ENCODE measurements at regions not wholly inside any gene's neighbourhood (a gene's known extent, or its start where the extent isn't known, plus 50 kb on each side); places are given as distances from the start of the nearest gene placed in this dataset.

- H3K27me3 ChIP-seq (ENCODE audit: insufficient read depth, low read depth, severe bottlenecking), result peaks cover 14% of the 10 kb centered on the region
- no peak for DNase-seq
- no peaks in the 10 kb centered on the region for H3K9me3 ChIP-seq (ENCODE audit: severe bottlenecking)
- H3K27ac ChIP-seq, result no peak overlapping the region
- no peak overlapping the region for H3K4me3 ChIP-seq (ENCODE audit: low read depth, low read length)
- no peaks in the 10 kb centered on the region for H3K36me3 ChIP-seq
- no peak for TF ChIP-seq CTCF (IDR thresholded peaks at IDR 0.05; ENCODE audit: low read depth, low read length)
These were observed 525.2 kb upstream of the GOT2 start for GRCh38 chr16:59259074-59259949.

- H3K9me3 ChIP-seq (ENCODE audit: severe bottlenecking), result no peaks in the 10 kb centered on the region
- H3K4me3 ChIP-seq (ENCODE audit: low read depth, low read length), result no peak overlapping the region
- H3K27ac ChIP-seq, result no peak overlapping the region
- TF ChIP-seq CTCF (IDR thresholded peaks at IDR 0.05; ENCODE audit: low read depth, low read length), result no peak
- H3K36me3 ChIP-seq, result no peaks in the 10 kb centered on the region
- DNase-seq, result no peak
- H3K27me3 ChIP-seq (ENCODE audit: insufficient read depth, low read depth, severe bottlenecking), result peaks cover 13% of the 10 kb centered on the region
These were observed 518.2 kb upstream of the GOT2 start for GRCh38 chr16:59252317-59252716.

GRCh38 chr16:59249011-59249410 is 514.9 kb upstream of the GOT2 start:
- H3K36me3 ChIP-seq, result no peaks in the 10 kb centered on the region
- 0 out of 2 replicates have a peak, but pooled peaks have one; percentile 5 for TF ChIP-seq CTCF (IDR thresholded peaks at IDR 0.05; ENCODE audit: low read depth, low read length)
- no peak overlapping the region for H3K4me3 ChIP-seq (ENCODE audit: low read depth, low read length)
- DNase-seq, result no peak
- H3K9me3 ChIP-seq (ENCODE audit: severe bottlenecking), result no peaks in the 10 kb centered on the region
- no peak overlapping the region for H3K27ac ChIP-seq
- H3K27me3 ChIP-seq (ENCODE audit: insufficient read depth, low read depth, severe bottlenecking), result peaks cover 12% of the 10 kb centered on the region

GRCh38 chr16:59242556-59242955 is 508.4 kb upstream of the GOT2 start:
- Histone ChIP-seq H3K9me3 (ENCODE audit: severe bottlenecking) (no peaks in the 10 kb centered on the region), H3K4me3 (ENCODE audit: low read depth, low read length) (no peak overlapping the region), H3K36me3 (no peaks in the 10 kb centered on the region), H3K27ac (no peak overlapping the region), H3K27me3 (ENCODE audit: insufficient read depth, low read depth, severe bottlenecking) (peaks cover 22% of the 10 kb centered on the region)
- no peak for TF ChIP-seq CTCF (IDR thresholded peaks at IDR 0.05; ENCODE audit: low read depth, low read length)
- no peak for DNase-seq

- H3K9me3 ChIP-seq (ENCODE audit: severe bottlenecking), result no peaks in the 10 kb centered on the region
- DNase-seq, result no peak
These were observed 504.1 kb upstream of the GOT2 start for GRCh38 chr16:59238246-59238645.

More at GRCh38 chr16:59238246-59238645, 504.1 kb upstream of the GOT2 start:
- no peak for TF ChIP-seq CTCF (IDR thresholded peaks at IDR 0.05; ENCODE audit: low read depth, low read length)
- Histone ChIP-seq H3K36me3 (no peaks in the 10 kb centered on the region), H3K27ac (no peak overlapping the region), H3K4me3 (ENCODE audit: low read depth, low read length) (no peak overlapping the region), H3K27me3 (ENCODE audit: insufficient read depth, low read depth, severe bottlenecking) (peaks cover 23% of the 10 kb centered on the region)

Data from WERI-Rb-1 (cell line).